ENCODE measurements at regions not wholly inside any gene's neighbourhood (a gene's known extent, or its start where the extent isn't known, plus 50 kb on each side); places are given as distances from the start of the nearest gene placed in this dataset.

DNA sequence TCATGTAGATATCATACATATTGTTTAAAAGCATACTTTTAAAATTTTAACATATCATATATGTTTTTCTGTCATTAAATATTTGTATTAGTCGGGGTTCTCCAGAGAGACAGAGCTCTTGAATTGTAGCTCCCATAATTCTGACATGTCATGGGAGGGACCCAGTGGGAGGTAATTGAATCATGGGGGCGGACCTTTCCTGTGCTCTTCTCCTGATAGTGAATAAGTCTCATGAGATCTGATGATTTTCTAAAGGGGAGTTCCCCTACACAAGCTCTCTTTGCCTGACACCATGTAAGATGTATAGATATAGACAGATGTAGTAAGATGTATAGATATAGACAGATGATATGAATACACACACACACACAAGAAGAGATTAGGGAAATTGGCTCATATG, 161.2 kb upstream of the ABI3BP start:
- TF ChIP-seq POLR2A (IDR thresholded peaks at IDR 0.05; ENCODE audit: low read depth, low read length) = no peak
- no peak for TF ChIP-seq TAF1 (IDR thresholded peaks at IDR 0.05; ENCODE audit: low read depth, low read length)
- no peak for TF ChIP-seq POLR2AphosphoS5 (IDR thresholded peaks at IDR 0.05; ENCODE audit: low read depth, low read length)
- no peak for TF ChIP-seq POU2F2 (IDR thresholded peaks at IDR 0.05; ENCODE audit: low read depth, low read length)
- no peak for TF ChIP-seq SPI1 (IDR thresholded peaks at IDR 0.05; ENCODE audit: low read depth, low read length)

Measured in GM12891 (cell line).